ENCODE measurements at regions not wholly inside any gene's neighbourhood (a gene's known extent, or its start where the extent isn't known, plus 50 kb on each side); places are given as distances from the start of the nearest gene placed in this dataset.

DNA sequence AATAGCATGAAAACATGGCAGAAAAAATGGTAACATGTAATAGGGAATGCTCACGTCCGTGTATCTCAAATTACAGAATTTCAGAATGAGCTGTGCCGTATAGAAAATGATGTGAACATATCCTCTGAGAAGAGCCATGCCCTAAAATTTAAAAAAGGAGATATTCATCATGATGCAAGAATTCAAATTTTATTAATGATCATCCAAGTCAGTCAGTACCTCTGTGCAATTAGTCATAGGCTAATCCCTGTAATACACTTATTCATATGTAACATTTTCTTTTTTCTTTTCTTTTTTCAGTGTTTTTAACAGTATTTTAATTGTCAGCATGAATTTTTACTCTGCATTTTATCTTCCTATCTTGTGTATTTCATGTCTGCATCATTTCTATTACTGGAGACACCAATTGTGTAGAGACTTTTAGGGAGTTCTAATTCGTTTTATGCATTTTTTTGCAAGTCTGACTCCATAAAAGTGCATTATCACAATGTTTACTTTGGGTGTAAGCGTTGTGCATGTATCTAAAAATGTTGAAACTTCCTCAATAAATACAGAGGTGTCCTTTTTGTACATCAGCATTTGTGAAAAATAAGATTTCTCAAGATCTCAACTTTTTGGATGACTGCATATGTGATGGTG lies 1103.7 kb upstream of the CELF2 start:
- intact Hi-C loops (cut with DNase I; ENCODE audit: low total_unique reads): no loop called here
- Histone ChIP-seq H3K27me3 (no peaks in the 10 kb centered on the region), H3K4me1 (no peaks in the 10 kb centered on the region), H3K4me3 (no peak overlapping the region), H3K9me3 (no peaks in the 10 kb centered on the region), H3K36me3 (no peaks in the 10 kb centered on the region), H3K27ac (no peak overlapping the region)
- TF ChIP-seq, protein P1, sequence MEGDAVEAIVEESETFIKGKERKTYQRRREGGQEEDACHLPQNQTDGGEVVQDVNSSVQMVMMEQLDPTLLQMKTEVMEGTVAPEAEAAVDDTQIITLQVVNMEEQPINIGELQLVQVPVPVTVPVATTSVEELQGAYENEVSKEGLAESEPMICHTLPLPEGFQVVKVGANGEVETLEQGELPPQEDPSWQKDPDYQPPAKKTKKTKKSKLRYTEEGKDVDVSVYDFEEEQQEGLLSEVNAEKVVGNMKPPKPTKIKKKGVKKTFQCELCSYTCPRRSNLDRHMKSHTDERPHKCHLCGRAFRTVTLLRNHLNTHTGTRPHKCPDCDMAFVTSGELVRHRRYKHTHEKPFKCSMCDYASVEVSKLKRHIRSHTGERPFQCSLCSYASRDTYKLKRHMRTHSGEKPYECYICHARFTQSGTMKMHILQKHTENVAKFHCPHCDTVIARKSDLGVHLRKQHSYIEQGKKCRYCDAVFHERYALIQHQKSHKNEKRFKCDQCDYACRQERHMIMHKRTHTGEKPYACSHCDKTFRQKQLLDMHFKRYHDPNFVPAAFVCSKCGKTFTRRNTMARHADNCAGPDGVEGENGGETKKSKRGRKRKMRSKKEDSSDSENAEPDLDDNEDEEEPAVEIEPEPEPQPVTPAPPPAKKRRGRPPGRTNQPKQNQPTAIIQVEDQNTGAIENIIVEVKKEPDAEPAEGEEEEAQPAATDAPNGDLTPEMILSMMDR (IDR thresholded peaks at IDR 0.05): no peak
- DNase-seq: no peak

DNA sequence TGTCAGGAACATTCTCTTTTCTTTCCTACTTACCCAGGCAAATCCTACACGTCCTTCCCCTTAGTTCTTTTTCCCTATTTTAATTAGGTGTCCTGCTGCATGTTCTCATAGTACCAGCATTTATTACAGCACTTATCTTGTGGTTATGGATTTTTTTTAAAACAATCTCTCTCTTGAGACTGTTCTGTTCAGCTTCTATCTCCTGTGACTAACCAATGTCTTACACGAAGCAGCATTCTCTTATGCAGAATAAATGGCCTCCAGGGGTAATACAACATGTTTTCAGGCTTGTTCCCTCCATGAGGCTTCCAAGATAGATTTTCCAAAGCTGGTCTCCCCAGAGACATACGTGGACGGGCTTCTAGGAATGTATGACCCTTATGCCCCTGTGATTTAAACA lies 1096.1 kb upstream of the CELF2 start:
- no peak overlapping the region for H3K4me3 ChIP-seq
- TF ChIP-seq, protein P1 (IDR thresholded peaks at IDR 0.05): no peak
- DNase-seq: no peak
- H3K27me3 ChIP-seq: no peaks in the 10 kb centered on the region
- H3K9me3 ChIP-seq: no peaks in the 10 kb centered on the region
- H3K36me3 ChIP-seq: no peaks in the 10 kb centered on the region
- intact Hi-C loops (cut with DNase I; ENCODE audit: low total_unique reads): no loop called here
- H3K27ac ChIP-seq: no peak overlapping the region
- no peaks in the 10 kb centered on the region for H3K4me1 ChIP-seq

DNA sequence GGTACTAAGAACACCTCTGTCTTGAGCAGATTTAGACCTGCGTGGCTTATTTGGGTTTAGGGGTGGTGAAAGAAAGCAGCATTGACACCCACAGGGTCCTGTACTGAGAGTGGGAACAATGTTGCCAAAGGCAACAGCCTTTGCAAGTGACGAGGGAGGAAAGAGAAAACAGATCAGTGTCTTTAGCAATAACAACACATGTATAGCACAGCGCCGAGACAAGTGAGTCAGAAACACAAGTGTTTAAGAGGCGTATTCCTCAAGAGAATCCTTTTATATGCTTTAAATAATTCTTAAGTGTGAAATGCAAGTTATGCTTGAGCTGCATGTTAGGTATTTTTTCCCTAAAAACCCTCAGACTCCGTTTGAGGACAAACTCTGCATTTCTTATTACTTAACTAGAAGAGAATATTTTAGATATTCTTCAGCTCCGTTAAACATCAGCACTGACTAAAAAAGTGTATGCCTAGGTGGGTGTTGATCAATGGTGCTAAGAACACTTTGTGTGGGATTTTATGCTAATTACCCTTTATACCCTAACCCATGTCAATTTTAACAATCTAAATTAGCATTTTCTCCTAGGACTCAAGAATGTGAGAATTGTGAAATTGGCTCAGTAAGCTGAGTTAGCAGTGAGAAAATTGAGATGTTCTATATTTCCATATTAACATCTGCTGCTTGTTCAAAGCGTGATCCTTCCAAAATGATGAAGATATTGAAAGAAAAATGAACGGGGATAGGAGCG lies 1095.4 kb upstream of the CELF2 start:
- no peaks in the 10 kb centered on the region for H3K9me3 ChIP-seq
- no peak overlapping the region for H3K4me3 ChIP-seq
- H3K27me3 ChIP-seq: no peaks in the 10 kb centered on the region
- TF ChIP-seq, protein P1 (IDR thresholded peaks at IDR 0.05): no peak
- intact Hi-C loops (cut with DNase I; ENCODE audit: low total_unique reads): no loop called here
- no peaks in the 10 kb centered on the region for H3K36me3 ChIP-seq
- no peak overlapping the region for H3K27ac ChIP-seq
- H3K4me1 ChIP-seq: no peaks in the 10 kb centered on the region
- DNase-seq: no peak

DNA sequence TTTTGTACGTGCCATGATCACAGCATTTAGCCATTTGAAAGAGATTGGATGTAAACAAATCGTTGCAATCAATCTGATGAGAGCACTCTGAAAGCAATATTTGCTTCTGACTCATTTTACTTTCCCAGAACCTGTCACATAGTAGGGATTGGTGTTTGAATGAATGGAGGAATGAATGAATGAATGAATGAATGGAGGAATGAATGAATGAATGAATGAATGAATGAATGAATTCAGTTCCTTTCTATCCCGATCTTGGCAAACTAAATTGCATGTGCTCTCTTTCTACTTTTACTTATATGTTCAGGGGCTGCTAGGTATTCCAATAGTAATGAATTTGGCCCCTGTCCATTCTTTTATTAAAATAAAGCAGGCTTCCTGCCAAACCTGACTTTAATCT lies 1091.7 kb upstream of the CELF2 start:
- H3K4me3 ChIP-seq: no peak overlapping the region
- H3K27ac ChIP-seq: no peak overlapping the region
- TF ChIP-seq, protein P1 (IDR thresholded peaks at IDR 0.05): no peak
- H3K36me3 ChIP-seq: no peaks in the 10 kb centered on the region
- DNase-seq: no peak
- H3K4me1 ChIP-seq: no peaks in the 10 kb centered on the region
- no peaks in the 10 kb centered on the region for H3K27me3 ChIP-seq
- H3K9me3 ChIP-seq: no peaks in the 10 kb centered on the region
- intact Hi-C loops (cut with DNase I; ENCODE audit: low total_unique reads): no loop called here

DNA sequence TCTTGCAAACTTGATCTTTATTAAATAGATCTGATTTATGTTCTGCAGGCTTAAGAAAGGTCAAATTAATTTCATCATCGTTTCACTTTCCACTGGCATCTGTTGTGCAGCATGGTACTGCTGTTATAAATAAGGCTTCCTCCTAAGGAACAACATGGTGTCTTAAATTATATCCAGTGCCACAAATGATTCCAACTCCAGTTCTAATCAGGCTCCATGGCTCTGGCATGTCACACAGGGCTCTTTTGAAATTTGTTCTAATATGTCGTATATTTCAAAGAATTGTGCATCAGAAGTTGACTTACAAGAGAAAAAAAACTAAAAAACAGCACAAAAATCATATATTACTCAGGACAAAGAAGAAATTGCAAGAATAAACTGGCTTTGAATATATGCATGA lies 1090.8 kb upstream of the CELF2 start:
- no peak overlapping the region for H3K27ac ChIP-seq
- H3K36me3 ChIP-seq: no peaks in the 10 kb centered on the region
- no peaks in the 10 kb centered on the region for H3K4me1 ChIP-seq
- TF ChIP-seq, protein P1 (IDR thresholded peaks at IDR 0.05): no peak
- intact Hi-C loops (cut with DNase I; ENCODE audit: low total_unique reads): no loop called here
- H3K9me3 ChIP-seq: no peaks in the 10 kb centered on the region
- H3K27me3 ChIP-seq: no peaks in the 10 kb centered on the region
- no peak overlapping the region for H3K4me3 ChIP-seq
- DNase-seq: no peak

All from tibial artery (tissue), 4 donors.